Peyer's patch (tissue), 4 donors: ENCODE measurements at regions not wholly inside any gene's neighbourhood (a gene's known extent, or its start where the extent isn't known, plus 50 kb on each side); places are given as distances from the start of the nearest gene placed in this dataset.

Source experiments
- POLR2A ChIP-seq, 2 donors: fragments of 450-650 bp; IDR thresholded peaks; one replicate each; pipeline ENCODE4 v1.5.1; 2017; ENCODE audit warnings: antibody characterized with exemption in 2 of 2, mild to moderate bottlenecking in 2 of 2, moderate library complexity in 2 of 2
- TF ChIP-seq, protein P1 (sequence below), 6 experiments: fragments of 450-650 bp in 4 of 6; fragments of 200-600 bp in 2 of 6; sonication (generic) in 1 of 6; IDR thresholded peaks; one replicate each; pipeline ENCODE4 v1.5.1; 2017 to 2019; ENCODE audit warnings: antibody characterized with exemption in 6 of 6, mild to moderate bottlenecking in 3 of 6, moderate library complexity in 1 of 6

DNA sequence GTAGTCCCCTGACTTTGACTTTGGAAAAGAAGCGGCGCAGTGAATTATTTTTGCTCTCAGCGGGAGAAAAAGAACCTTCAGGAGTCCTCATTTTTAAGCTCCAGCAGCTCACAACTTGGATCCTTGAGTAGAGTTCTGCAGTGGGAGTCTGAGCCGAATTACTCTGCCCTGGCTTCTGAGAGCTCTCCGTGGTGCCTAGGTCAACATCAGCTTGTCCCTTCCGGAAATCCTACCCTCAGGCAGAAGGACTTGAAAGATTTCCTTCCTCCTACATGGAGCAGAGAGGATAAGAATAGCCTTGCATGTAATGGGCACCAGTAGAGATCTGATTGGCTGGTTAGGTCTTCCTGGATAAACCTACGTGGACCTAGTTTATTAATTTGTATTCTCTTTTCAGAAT, 549.7 kb upstream of the TENM3 start:
- TF ChIP-seq, protein P1, sequence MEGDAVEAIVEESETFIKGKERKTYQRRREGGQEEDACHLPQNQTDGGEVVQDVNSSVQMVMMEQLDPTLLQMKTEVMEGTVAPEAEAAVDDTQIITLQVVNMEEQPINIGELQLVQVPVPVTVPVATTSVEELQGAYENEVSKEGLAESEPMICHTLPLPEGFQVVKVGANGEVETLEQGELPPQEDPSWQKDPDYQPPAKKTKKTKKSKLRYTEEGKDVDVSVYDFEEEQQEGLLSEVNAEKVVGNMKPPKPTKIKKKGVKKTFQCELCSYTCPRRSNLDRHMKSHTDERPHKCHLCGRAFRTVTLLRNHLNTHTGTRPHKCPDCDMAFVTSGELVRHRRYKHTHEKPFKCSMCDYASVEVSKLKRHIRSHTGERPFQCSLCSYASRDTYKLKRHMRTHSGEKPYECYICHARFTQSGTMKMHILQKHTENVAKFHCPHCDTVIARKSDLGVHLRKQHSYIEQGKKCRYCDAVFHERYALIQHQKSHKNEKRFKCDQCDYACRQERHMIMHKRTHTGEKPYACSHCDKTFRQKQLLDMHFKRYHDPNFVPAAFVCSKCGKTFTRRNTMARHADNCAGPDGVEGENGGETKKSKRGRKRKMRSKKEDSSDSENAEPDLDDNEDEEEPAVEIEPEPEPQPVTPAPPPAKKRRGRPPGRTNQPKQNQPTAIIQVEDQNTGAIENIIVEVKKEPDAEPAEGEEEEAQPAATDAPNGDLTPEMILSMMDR (IDR thresholded peaks at IDR 0.05): no peak
- TF ChIP-seq POLR2A (IDR thresholded peaks at IDR 0.05): no peak
